DOHH2 (cell line): ENCODE measurements at regions not wholly inside any gene's neighbourhood (a gene's known extent, or its start where the extent isn't known, plus 50 kb on each side); places are given as distances from the start of the nearest gene placed in this dataset.

Source experiments
- H3F3A ChIP-seq: fragments of 200-600 bp; sonication (generic), shearing (Covaris generic); 2 replicates; pipeline ENCODE4 v1.6.0; 2016; ENCODE audit warnings: antibody characterized with exemption, mild to moderate bottlenecking; ENCODE audit not compliant: control insufficient read depth, insufficient read depth
- H3K27ac ChIP-seq: fragments of 200-600 bp; sonication (generic); 2 replicates; pipeline ENCODE4 v1.5.1; 2014; ENCODE audit warnings: low read depth, mild to moderate bottlenecking, low read length, moderate library complexity
- H3K27me3 ChIP-seq: fragments of 200-600 bp; sonication (generic); 2 replicates; pipeline ENCODE4 v1.6.1; 2014; ENCODE audit warnings: mild to moderate bottlenecking, low read length, mixed read lengths; ENCODE audit not compliant: control insufficient read depth
- H3K36me3 ChIP-seq: fragments of 200-600 bp; sonication (generic); 2 replicates; pipeline ENCODE4 v1.6.1; 2014; ENCODE audit warnings: mild to moderate bottlenecking, low read length, moderate library complexity, mixed read lengths; ENCODE audit not compliant: control insufficient read depth
- H3K4me1 ChIP-seq: fragments of 200-600 bp; sonication (generic); 2 replicates; pipeline ENCODE4 v1.6.1; 2014; ENCODE audit warnings: mild to moderate bottlenecking, low read length, mixed read lengths; ENCODE audit not compliant: control insufficient read depth
- H3K4me2 ChIP-seq: fragments of 200-600 bp; sonication (generic); 2 replicates; pipeline ENCODE4 v1.6.0; 2014; ENCODE audit warnings: mild to moderate bottlenecking, low read length, moderate library complexity
- H3K4me3 ChIP-seq: fragments of 200-600 bp; sonication (generic); 2 replicates; pipeline ENCODE4 v1.5.1; 2014; ENCODE audit warnings: mild to moderate bottlenecking, low read length, mixed read lengths
- H3K79me2 ChIP-seq: fragments of 200-600 bp; sonication (generic); 2 replicates; pipeline ENCODE4 v1.6.1; 2014; ENCODE audit warnings: mild to moderate bottlenecking, low read length, mixed read lengths; ENCODE audit not compliant: control insufficient read depth
- H3K9me2 ChIP-seq: fragments of 200-600 bp; sonication (generic); replicated peaks from 2 replicates; pipeline ENCODE4 v1.6.1; 2014; ENCODE audit warnings: mild to moderate bottlenecking, low read length, mixed read lengths; ENCODE audit not compliant: control insufficient read depth
- H3K9me3 ChIP-seq: fragments of 200-600 bp; sonication (generic); 2 replicates; pipeline ENCODE4 v1.6.1; 2014; ENCODE audit warnings: antibody characterized with exemption, low read length, mixed read lengths; ENCODE audit not compliant: control insufficient read depth, insufficient read depth
- H4K20me1 ChIP-seq: fragments of 200-600 bp; sonication (generic); 2 replicates; pipeline ENCODE4 v1.6.0; 2014; ENCODE audit warnings: low read depth, mild to moderate bottlenecking, antibody characterized with exemption, low read length, moderate library complexity; ENCODE audit not compliant: control insufficient read depth, insufficient read depth
- EZH2phosphoT487 ChIP-seq: fragments of 200-600 bp; sonication (generic); IDR thresholded peaks from 2 replicates; pipeline ENCODE4 v1.6.1; 2017; ENCODE audit warnings: borderline replicate concordance, mild to moderate bottlenecking, antibody characterized with exemption, low read length, moderate library complexity, mixed read lengths
- TF ChIP-seq, protein P1 (sequence below): fragments of 200-600 bp; sonication (generic); IDR thresholded peaks from one replicate; pipeline ENCODE4 v1.5.1; 2014; ENCODE audit warnings: antibody characterized with exemption, mild to moderate bottlenecking, low read depth, low read length; ENCODE audit not compliant: poor library complexity, severe bottlenecking

DNA sequence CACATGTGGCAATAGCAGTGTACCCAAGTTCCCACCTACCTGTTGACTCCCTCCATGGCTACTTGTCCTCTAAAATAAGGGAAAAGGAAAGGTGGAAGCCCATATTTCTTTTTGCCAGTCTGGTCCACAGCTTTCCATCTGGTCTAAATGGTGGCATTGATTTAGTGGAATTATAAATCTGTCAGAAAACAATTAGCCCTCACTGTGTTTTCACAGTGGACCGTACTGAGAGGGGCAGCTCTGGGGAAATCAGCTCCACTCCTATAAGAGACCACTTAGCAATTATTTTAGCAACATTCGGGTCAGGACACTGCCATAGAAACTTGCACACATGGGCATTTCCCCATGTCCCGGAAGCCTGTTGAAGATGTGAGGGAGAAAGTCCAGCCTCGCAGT is 653.4 kb upstream of the MARCKS start:
- no peaks in the 10 kb centered on the region for H3K27me3 ChIP-seq
- no peak overlapping the region for H3K4me3 ChIP-seq
- no peak overlapping the region for H3K27ac ChIP-seq
- no peaks in the 10 kb centered on the region for H3K9me3 ChIP-seq
- no peaks in the 10 kb centered on the region for H3K4me1 ChIP-seq
- no peaks in the 10 kb centered on the region for H3K36me3 ChIP-seq
- no peaks in the 10 kb centered on the region for H4K20me1 ChIP-seq
- H3K9me2 ChIP-seq = no peaks in the 10 kb centered on the region
- no peak overlapping the region for H3K4me2 ChIP-seq
- no peaks in the 10 kb centered on the region for H3F3A ChIP-seq
- TF ChIP-seq, protein P1, sequence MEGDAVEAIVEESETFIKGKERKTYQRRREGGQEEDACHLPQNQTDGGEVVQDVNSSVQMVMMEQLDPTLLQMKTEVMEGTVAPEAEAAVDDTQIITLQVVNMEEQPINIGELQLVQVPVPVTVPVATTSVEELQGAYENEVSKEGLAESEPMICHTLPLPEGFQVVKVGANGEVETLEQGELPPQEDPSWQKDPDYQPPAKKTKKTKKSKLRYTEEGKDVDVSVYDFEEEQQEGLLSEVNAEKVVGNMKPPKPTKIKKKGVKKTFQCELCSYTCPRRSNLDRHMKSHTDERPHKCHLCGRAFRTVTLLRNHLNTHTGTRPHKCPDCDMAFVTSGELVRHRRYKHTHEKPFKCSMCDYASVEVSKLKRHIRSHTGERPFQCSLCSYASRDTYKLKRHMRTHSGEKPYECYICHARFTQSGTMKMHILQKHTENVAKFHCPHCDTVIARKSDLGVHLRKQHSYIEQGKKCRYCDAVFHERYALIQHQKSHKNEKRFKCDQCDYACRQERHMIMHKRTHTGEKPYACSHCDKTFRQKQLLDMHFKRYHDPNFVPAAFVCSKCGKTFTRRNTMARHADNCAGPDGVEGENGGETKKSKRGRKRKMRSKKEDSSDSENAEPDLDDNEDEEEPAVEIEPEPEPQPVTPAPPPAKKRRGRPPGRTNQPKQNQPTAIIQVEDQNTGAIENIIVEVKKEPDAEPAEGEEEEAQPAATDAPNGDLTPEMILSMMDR = no peak
- no peak for TF ChIP-seq EZH2phosphoT487
- H3K79me2 ChIP-seq = no peaks in the 10 kb centered on the region

DNA sequence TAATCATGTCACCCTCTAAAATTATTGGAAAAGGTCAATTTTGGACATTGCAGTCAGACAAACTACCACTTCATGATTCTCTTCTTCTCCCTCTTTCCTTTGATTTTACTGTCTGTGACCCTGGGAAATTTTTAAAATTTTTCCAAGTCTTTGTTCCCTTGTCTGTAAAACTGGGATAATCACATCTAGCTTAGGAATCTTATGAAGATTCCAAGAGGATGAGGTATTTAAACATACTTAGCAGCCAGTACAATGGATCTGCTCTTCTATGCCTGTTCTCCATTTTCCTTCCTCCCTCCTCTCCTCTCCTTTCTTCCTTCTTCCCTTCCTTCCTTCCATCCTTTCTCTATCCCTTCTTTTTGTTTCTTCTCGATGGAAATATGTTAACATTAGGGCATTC is 651.6 kb upstream of the MARCKS start:
- Histone ChIP-seq H3K4me1 (no peaks in the 10 kb centered on the region), H3K79me2 (no peaks in the 10 kb centered on the region), H3F3A (no peaks in the 10 kb centered on the region), H3K36me3 (no peaks in the 10 kb centered on the region), H3K9me3 (no peaks in the 10 kb centered on the region), H3K27me3 (no peaks in the 10 kb centered on the region), H3K9me2 (no peaks in the 10 kb centered on the region), H3K4me3 (no peak overlapping the region), H4K20me1 (no peaks in the 10 kb centered on the region), H3K27ac (no peak overlapping the region), H3K4me2 (no peak overlapping the region)
- TF ChIP-seq, protein P1 = no peak

DNA sequence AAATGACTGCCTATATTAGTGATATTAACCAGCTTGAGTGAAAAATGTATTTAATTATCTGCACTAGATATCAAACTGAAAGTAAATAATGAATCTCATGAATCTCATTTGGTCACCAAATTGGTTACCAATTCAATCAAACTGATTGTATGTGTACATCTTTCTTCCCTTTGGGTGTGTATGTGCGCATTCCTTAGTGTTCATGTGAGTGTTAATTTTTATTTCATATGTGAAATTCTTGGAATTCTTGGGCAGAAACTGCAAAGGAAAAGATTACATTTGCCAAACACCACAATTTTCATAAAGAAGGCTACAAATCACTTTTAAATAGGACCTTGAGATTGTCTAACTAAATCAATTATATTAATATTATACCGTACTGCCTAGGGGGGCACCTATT is 648.4 kb upstream of the MARCKS start:
- Histone ChIP-seq H3K79me2 (no peaks in the 10 kb centered on the region), H3K9me2 (no peaks in the 10 kb centered on the region), H3K27me3 (no peaks in the 10 kb centered on the region), H3K36me3 (no peaks in the 10 kb centered on the region), H3F3A (no peaks in the 10 kb centered on the region), H3K9me3 (no peaks in the 10 kb centered on the region), H3K27ac (no peak overlapping the region), H3K4me1 (no peaks in the 10 kb centered on the region), H3K4me2 (no peak overlapping the region), H4K20me1 (no peaks in the 10 kb centered on the region), H3K4me3 (no peak overlapping the region)
- TF ChIP-seq, protein P1 = no peak
- TF ChIP-seq EZH2phosphoT487 = no peak

DNA sequence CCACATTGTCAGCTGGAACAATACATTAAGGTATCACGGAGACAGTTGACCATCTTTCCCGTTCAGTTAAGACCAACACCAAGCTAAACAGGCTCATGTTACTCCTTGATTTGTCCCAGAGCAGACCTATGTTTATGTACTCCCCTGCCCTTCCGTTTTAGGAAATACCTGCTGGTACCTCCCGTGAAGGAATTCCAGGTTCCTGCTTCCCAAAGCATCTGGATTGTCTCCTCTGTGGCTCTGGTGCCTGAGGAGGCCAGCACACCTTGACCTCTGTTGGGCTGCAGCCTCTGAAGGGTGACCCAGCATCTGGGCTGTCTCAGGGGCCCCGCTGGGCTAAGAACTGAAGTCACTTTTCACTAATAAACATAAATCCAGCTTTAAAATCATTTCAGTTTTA is 647.8 kb upstream of the MARCKS start:
- Histone ChIP-seq H3K36me3 (no peaks in the 10 kb centered on the region), H3F3A (no peaks in the 10 kb centered on the region), H3K79me2 (no peaks in the 10 kb centered on the region), H3K9me2 (no peaks in the 10 kb centered on the region), H4K20me1 (no peaks in the 10 kb centered on the region), H3K4me3 (no peak overlapping the region), H3K9me3 (no peaks in the 10 kb centered on the region), H3K4me2 (no peak overlapping the region), H3K27me3 (no peaks in the 10 kb centered on the region), H3K27ac (no peak overlapping the region), H3K4me1 (no peaks in the 10 kb centered on the region)
- no peak for TF ChIP-seq EZH2phosphoT487
- TF ChIP-seq, protein P1 = no peak
